EL (cell line): ENCODE measurements at regions not wholly inside any gene's neighbourhood (a gene's known extent, or its start where the extent isn't known, plus 50 kb on each side); places are given as distances from the start of the nearest gene placed in this dataset.

Source experiments
- DNase-seq: peaks from one replicate; pipeline ENCODE4 v3.0.0-alpha.2; 2016

DNA sequence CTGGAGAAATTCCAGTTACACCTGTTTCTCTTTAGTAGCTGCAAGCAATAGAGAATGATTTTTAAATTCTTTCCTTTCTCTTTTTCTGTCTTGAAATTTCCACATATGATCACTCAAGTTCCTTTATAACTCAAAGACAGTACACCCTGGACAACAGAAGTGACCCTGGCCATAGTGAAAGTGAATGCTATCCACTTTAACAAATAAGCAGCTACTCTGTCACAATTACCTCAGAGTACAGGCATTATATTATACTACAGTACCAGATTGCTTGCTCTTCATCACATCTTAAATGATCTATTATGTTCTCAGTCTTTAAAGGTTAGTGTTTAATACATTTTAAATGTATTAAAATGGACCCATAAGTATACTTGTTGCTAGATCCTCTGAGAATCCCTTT lies 136.2 kb downstream of the KLF12 start:
- DNase-seq, result no peak

DNA sequence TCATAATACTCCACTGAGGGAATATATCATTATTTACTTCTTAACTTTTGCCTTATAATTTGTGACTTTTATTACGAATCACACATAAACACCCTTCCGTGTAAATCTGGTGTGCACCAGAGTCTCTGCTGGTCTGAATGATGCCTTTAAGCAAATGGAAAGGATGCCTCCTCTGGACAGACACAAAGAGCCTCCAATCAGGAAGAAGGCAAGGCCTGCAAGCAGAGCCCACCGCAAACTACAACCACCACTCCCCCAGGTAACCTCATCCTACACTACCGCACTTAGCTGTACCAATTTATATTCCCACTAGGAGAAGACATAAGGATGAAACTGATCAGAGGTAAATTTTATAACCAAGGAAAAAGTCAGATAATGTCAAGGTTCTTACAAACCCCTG lies 137.6 kb downstream of the KLF12 start:
- DNase-seq, result no peak

DNA sequence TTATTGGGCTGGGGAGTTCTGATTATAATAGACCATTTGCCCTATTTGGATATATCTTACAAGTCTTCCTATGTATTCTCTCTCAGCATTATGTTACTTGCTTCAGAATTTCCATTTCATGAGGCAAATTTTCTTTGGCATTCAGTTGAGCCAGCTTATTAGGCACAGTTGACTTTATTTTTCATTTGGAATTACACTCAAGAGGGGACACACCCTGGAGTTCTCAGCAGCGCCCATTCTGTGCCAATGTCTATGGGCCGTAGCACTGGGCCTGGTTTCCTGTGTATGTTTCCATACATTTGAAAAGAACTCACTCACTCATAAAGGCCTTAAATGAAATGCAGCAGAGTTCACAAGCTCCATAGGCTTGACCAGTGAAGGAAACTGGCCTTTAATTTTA lies 138.5 kb downstream of the KLF12 start:
- DNase-seq, result no peak

DNA sequence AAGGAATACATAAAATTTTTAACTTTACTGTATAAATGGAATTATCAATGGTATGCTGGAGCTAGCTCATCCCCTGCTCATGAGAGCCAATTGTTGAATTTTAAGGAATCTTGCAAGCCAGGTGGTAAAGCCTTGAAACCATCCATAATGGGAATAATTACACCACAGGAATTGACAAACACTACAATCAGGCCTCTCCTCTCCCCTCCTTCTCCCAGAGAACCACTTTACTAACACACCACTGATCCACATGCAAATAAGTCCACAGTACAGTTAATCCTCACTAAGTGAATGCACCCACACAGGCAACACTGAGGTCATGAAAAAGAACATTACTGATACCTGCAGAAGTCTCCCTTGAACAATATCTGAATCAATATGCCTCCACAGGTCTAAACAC lies 140.5 kb downstream of the KLF12 start:
- DNase-seq, result no peak

DNA sequence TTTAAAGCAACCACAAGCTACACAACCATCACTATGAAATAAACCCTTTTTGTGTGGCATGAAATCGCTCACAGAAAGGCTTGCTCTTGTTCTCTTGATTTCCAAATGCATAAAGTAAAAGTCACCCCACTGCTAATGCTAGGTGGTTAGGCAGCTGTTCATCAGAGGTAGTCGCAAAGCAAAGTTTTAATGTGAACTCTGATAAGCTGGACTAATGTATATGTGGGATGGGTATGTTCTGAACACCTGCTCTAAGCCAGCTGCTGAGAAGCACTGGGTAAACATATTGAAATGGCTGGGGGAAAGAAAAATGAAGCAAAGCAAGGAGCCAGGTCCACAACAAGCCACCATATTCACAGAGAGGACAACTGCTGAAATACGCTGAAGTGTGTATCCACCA lies 142.3 kb downstream of the KLF12 start:
- no peak for DNase-seq

DNA sequence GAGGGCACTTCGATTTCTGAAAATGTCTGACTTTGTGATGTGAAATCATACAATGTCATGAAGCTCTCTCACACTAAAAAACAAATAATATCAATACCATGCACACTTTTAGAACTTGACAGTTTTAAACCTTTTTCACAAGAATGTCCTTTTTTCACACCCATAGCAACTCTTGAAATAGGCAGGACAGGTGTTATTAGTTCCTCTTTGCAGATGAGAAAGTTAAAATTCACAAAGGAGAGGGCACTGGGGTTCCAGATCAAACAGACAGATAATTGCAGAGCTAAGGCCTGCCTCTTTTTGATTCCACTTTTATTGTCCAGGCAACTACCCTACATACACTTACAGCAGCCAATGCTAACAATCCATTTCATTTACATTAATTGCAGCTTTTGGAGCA lies 142.8 kb downstream of the KLF12 start:
- DNase-seq, result no peak

DNA sequence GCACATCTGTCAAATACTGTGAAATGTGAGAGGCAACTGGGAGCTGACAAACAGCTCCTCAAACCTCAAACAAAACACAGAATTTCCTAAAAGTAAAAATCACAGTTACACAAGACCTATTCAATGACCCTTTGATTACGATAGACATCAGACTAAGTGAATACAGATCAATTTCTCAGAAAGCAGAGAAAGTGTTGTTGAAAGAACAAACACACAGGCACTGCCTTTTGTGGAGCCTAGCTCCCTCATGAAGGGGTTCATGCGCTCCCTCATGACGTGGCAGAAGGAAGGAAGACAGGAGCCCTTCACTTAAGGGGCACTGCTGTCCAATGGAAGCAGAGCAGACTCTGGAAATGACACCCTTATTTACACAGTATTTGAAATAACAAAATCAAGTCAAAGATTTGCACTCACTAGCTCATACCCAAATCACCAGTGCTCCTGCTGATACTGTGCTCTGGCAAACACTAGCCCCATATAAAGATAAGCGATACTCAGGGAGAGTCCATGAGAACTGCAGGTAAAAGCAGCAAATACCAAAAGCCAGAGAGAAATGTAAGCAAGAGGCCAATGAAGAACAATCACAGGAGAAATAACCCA lies 144.9 kb downstream of the KLF12 start:
- DNase-seq, result no peak

DNA sequence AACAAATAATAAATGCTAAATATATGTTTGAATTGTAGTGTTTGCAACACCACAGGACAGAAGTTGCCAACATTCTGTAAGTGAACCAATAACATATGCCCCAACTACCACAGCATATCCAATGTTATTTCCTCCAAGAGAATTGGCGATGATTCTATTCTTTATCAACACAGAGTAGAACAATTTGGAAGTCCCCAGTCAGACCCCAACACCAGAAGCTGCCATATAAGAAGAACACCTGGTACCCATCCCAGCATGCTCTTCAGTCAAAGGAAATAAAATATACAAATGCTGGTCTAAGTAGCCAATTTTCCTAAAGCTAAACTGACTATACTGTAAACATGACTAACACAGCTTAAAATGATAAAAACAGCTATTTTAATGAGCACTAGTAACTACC lies 145.7 kb downstream of the KLF12 start:
- DNase-seq, result no peak

DNA sequence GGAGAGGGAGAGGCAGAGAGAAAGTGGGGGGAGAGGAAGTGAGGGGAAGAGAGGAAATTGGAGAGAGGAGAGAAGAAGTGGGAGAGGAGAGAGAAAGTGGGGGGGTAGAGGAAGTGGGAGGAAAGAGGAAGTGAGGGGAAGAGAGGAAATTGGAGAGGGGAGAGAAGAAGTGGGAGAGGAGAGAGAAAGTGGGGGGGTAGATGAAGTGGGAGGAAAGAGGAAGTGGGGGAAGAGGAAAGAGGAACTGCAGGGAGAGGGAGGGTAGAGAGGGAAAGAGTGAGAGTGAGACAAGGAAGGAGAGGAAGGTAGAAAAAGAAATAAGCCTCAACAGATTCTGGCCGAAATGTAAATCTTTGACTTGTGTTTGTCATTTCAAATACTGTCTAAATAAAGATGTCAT lies 146.6 kb downstream of the KLF12 start:
- DNase-seq, result no peak

DNA sequence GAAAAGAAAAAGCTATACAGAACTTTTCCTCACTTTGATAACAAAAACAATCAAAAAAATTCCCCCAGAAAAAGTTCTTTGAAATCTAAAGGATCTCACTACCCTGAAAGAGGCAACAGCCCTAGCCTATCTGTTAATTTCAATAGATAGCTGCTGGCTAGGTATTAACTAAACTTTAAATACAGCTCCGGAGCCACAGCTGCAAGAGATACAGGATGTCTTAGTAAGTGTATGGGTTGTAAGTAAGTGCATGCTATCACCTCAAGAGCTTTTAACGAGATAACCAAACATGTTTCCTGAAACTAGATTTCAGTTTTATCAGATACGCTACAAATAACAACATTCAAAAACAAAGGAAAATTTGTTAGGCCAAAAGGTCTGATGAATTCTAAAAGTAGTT lies 148.4 kb downstream of the KLF12 start:
- no peak for DNase-seq

DNA sequence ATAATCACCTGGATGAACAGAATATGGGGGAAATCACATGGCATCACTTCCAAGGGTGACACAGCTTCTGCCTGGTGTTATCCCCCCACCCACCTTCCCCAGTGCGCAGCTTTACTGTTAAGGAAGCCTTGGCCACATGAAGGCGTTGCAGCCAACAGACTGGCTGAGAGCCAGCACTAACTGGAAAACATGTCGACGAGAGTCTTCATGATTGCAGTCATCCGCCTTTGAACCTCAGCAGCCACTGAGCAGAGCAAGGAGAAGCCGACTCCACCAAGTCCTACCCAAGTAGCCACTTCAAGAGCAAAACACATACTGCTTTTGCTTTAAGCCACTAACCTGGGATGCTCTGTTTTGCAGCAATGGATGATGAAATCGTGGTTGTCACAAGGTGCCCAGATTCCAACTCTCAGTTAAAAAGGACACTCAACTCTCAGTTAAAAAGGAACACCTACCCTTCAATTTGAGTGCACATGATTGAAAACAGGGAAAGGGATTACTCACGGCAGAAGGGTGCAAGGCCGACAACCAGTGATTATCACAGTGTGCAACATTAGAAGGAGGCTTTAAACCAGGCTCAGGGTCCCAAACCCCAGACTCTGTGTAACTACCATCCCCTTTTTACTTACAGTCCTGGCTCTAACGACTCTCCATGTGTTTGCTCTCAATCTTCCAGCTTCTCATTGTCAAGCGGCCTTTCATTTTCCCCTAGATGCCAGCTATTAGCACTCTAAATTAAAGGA lies 149.1 kb downstream of the KLF12 start:
- DNase-seq, result no peak

DNA sequence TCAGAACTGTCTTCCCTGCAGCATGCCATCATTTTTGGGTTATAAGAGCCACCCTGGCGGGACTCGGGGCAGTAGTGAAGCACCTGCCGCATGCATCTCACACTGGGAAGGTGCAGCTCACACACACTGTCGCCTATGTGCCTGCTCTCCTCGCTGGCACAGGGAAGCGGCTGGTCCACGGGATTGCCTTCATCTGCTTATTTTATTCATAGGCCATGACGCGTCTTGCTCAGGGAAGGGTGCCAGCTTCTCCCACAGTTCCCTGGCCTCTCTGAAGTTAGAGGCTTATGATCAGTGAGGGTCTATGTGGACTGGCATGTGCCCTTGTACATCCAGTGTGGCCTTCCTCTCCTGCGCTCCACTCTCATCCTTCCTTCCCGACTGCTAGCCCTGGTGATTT lies 150.0 kb downstream of the KLF12 start:
- DNase-seq, result no peak

DNA sequence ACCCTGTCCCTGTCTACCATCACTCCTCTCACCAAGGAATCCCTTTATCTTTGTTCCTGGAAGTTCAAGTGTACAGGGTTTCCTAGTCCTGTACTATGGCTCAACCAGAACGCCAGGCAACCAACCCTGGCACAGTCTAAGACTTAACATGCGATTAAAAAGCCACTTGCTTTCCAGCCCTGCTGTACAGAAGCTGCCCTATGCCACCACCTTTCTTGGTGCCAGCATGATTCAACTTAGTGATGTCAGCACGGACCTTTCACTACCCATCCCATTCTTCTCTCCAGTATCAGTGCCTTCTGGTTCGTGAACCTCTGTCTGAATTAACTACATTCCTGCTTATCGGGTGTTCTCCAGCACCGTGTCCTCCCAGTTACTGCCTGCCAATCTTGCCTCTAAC lies 151.1 kb downstream of the KLF12 start:
- DNase-seq, result no peak

DNA sequence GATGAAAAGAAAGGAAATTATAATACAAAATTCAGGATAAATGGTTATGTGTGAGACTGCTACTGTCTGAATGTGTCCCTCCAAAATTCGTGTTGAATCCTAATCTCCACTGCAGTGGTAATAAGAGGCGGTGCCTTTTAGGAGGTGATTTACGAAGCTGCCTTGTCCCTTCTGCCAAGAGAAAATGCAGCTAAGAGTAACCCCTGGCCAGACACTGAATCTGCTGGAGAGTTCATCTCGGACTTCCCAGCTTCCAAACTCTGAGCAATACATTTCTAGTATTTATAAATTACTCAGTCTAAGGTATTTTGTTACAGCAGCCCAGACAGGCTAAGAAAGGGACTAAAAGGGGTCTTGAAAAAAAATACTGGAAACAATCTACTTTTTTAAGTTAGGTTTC lies 152.6 kb downstream of the KLF12 start:
- DNase-seq, result no peak

DNA sequence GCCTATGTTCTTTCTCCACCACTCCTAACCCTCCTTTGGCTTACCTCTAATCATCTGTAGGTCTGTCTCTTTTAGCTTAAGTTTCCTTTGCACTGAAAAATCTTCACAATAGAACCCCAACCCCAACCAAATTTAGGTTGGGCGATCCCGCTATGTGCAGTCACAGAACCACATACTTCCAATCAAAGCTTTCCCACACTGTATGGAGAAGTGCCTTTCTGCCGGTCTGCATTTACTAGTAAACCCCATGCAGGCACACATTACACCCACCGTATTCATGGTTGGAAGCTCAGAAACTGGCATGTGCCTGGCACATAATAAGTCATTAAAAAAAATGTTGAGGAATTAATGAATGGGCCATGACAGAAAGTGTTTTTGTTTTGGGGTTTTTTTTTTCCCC lies 158.4 kb downstream of the KLF12 start:
- no peak for DNase-seq

DNA sequence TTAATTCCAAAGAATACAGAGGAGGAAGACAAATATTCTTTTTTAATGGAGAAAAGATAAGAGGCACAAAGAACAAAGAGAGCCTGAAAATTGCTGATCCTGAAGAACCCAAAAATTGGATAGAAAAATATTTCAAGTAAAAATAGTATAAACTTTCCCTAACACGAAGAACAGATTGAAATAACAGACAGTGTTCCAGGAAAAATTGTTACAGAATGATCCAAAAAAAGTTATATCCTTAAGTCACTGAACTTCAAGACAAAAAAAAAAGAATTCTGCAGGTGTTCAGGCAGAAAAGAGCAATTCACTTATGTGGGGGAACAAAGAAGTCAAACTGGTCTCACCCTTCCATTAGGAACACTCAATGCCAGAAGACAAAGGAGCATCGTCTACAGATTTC lies 160.2 kb downstream of the KLF12 start:
- no peak for DNase-seq

DNA sequence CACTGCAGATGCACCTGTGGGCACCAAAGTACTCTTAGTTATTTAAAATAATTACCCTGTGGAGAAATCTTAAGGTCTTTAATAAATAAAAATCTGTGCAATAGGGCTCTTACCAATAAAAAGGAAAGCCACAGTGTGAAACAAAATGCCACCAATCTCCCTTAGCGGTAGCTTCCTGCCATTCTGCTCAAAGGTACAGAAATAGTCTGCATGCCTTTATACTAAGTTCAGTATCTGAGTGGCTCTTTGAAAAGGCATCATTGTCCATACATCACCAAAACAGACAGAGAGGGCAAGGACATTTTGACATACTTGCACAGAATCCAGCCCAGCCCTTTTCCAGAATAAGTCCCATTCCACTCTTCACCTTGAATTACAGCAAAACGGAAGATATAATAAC lies 161.0 kb downstream of the KLF12 start:
- DNase-seq, result no peak

DNA sequence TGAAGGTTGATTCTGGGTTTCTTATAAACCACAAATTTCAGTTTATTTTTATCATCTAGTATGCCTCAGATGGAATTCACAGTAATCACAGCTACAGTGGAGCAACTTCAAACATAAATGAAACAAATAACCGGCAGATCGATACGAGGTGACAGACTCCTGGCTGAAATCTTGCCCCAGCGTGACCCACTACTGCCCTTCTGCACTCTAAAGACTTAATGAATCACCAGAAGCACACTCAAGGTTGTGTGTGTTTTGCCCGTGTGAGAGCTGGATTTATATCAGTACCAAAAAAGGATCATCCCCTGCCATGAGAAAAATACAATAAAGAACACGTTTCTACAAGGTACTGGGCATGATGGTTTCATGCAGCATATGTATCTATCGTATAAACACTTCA lies 161.7 kb downstream of the KLF12 start:
- no peak for DNase-seq

DNA sequence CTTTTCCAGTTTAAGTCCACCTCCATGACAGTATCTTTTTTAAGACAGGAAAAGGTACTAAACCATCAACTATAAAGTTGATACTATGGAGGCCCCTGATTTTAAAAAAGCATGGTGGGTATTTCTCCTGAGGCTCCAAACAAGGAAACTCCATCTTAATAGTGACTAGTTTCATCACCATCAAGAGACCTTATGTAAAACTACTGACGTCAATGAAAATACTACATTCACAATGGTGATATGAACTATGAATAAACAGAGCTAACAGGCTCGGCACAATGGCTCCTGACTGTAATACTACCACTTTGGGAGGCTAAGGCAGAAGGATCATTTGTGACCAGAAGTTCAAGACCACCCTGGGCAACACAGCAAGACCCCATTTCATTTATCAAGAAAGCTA lies 162.7 kb downstream of the KLF12 start:
- DNase-seq, result no peak

DNA sequence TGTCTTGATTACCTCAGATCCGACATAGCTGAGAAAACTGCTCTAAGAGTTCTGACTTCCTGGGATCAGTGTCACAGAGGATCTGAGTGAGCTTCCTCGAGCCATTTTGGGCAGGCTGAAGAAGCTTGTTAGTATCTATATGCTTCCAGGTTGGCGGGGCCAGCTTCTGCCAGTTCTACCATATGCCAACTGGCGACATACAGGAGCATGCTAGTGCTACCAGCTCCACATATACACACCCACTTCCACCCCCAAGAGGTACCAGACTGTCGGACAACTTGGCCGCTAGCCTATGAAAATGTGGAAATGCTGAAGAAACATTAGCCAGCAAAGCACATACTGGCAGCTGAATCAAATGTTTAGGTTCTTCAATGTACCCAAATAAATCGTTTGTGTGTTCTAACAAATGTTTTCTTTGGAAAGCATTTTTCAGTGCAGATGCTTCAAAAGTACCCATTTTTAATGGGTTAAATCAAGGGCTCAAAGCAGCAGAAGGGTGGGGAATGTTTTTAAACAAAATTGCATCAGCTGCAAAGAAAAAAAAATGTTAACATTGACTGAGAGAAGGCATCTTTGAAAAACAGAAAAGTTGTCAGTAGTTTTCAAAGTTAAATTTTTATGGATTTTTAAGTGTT lies 163.7 kb downstream of the KLF12 start:
- DNase-seq, result no peak

DNA sequence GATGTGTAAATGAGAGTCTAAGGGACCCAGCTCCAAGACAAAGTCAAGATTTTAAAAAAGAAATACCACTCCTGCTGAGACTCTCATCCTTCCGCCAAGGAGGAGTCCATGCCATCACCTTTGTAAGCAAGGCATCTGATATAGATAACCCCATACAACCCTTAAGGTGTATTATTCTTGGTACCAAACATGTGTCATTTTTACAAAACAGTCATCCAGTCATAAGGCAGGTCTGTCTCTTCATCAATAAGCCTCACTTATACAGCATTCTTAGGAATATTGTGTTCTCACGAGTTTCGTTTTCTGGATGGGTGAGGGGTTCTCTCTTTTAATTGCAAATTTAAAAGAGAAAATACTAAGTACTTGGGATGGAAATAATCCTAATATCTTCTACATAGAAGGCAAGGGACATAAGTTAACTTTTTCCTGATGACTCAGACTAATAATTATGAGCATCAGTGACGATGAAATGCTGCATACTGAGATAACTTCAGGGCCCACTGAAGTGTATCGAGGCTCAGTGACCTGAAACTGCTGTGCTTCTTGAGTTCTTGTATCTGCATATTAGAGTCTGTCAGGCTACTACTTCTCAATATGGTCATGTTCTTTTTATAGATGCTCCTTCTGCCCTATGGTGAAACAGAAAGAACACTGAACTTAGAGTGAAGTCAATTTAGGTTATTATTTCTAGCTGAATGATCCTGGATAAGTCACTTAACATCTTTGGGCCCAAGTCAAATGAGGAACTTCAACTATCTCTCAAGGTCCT lies 166.6 kb downstream of the KLF12 start:
- DNase-seq, result no peak

DNA sequence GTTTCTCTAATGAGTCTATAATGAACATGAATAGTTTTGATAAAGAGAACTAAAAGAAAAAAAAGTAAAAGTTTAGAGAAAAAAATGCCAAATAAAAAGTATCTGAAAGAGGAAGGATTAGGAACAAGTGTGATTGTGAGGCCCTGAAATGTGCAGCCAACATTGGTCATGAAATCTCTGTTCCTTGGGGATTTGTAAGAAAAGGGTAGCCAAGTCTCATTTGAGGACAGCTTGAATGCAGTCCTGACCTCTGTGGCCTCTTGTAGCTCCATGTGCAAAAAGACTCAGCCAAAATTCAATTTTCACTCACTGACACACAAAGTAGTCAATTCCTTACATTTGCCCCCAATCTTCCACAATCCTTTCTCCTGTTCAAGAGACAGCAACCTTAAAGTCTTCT lies 167.9 kb downstream of the KLF12 start:
- no peak for DNase-seq

DNA sequence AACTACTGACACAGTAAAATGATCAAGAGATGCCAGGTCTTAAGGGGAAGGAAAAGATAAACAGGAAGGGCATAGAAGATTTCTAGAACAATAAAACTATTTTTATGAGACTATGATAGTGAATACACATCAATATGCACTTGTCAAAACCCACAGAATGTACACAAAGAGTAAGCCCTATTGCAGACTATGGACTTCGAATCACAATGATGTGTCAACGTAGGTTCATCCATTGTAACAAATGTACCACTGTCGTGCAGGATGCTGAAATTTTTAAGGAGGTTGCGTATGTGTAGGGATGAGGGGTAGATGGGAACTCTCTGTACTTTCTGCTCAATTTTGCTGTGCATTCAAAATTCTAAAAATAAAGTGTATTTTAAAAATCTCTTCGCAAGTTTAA lies 171.9 kb downstream of the KLF12 start:
- no peak for DNase-seq

DNA sequence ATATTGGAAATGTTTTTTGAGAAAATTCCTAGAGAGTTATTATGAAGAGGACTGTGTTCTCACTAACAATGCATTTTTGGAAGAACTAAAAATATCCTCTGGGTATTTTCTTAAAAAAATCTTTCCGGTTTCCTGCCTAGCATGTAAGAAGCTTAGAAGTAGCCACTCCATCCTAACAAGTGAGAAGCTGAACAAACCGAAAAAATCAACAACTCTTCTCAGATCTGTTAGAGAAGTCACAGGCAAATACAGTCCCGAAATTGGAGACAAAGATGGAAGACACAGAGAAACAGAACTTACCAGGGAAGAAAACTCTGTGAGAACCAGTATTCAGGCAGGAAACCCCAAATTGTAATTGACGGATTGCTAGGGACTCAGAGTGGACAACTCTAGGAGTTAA lies 173.0 kb downstream of the KLF12 start:
- no peak for DNase-seq
